ENCODE measurements at regions not wholly inside any gene's neighbourhood (a gene's known extent, or its start where the extent isn't known, plus 50 kb on each side); places are given as distances from the start of the nearest gene placed in this dataset.
"Not testable (repeated sequence)": the region's sequence is repeated elsewhere in the genome, so short reads cannot be mapped to it uniquely, and the experiment has no call there.

GRCh38 chr6:75031102-75031501 lies 174.8 kb downstream of the COL12A1 start:
- DNase-seq = not testable (repeated sequence)

DNA sequence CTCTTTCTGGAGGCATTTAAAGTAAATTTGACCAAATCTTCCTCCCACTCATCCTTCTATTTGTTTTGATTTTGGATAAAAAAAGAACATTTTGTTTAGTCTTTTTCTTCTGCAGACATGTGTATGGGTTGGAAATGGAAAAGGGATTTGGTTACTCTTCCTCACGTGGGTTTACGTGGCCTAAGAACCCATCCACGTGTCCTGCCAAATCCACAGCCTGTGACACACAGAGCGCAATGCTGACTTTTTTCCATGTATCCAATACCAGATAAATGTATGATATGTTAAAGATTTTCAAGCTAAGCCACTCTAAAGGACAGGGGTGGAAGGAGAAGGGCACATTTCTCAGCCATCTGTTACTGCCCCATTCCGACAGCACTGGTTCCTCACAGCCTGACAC lies 176.5 kb downstream of the COL12A1 start:
- DNase-seq = no peak

DNA sequence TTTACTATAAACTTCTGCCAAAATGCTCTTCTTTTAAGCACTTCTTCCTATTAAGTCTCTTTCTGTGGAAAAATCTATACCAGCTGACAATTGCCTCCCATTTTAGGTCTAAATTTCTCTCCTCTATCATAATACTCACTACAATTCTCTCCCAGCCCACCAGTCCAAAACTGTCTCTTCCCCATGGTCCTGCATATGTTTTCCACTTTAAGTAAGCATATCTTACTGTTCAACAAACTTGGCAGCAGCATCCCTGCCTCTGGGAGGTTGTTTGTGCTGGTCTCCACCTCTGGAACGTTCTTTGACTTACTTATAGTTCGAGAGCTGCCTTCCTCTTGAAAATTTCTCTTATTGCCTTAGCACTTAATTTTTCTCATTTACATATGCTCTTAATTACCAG lies 180.5 kb downstream of the COL12A1 start:
- no peak for DNase-seq

GRCh38 chr6:75024828-75025227 lies 181.0 kb downstream of the COL12A1 start:
- DNase-seq = no peak

DNA sequence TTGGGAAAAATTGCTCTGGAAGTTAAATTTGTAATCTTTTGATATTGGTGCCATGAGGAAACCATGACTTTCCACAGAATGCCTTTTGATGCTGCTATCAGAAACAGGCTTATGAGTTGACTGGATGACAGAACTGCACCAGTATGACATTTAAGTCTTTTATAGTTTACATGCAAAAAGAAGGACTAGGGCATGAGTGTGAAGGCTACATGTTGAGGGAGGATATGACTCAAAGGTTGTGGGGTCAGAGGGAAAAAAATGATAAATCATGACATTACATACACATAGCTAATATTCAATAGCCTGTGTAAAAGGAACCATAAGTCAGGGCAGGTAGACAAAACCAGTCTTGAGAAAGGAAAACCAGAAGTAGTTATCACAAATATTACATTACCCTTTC lies 182.2 kb downstream of the COL12A1 start:
- no peak for DNase-seq

GRCh38 chr6:75020971-75021370 lies 184.9 kb downstream of the COL12A1 start:
- no peak for DNase-seq

- DNase-seq = no peak
These were observed 185.5 kb downstream of the COL12A1 start for GRCh38 chr6:75020376-75020775.

- no peak for DNase-seq
These were observed 193.8 kb downstream of the COL12A1 start for GRCh38 chr6:75012018-75012417.

DNA sequence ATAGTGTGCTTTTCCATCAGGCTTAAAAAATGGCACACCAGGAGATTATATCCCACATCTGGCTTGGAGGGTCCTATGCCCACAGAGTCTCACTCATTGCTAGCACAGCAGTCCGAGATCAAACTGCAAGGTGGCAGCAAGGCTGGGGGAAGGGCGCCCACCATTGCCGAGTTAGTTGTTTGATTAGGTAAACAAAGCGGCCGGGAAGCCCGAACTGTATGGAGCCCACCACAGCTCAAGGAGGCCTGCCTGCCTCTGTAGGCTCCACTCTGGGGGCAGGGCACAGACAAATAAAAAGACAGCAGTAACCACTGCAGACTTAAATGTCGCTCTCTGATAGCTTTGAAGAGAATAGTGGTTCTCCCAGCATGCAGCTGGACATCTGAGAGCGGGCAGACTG lies 201.9 kb downstream of the COL12A1 start:
- not testable (repeated sequence) for DNase-seq

GRCh38 chr6:74997646-74998045 lies 208.2 kb downstream of the COL12A1 start:
- DNase-seq = no peak

DNA sequence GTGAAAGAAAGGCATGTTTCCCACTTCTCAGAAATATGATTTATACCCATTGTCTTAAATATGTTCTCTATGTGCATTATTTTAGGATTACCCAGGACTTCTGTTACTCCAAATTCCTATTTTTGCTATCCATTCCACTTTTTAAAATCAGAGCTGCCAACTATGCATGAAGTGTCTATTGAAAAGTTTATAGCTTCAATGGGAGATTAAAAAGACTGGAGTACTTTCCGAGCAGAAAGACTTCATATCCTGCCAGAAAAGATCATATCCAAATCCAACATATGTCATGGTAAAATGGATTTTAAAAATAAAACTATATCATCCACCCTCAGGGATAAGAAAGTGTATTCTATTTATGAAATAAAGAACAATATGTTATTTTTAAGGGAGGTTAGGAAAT lies 212.7 kb downstream of the COL12A1 start:
- DNase-seq = no peak

GRCh38 chr6:74991573-74992332 lies 214.1 kb downstream of the COL12A1 start:
- DNase-seq = no peak

GRCh38 chr6:74979065-74979766 lies 226.6 kb downstream of the COL12A1 start:
- DNase-seq = no peak

GRCh38 chr6:74976701-74977100 lies 229.2 kb downstream of the COL12A1 start:
- DNase-seq = no peak

GRCh38 chr6:74976026-74976425 lies 229.8 kb downstream of the COL12A1 start:
- DNase-seq = no peak

GRCh38 chr6:74973591-74973990 lies 232.3 kb downstream of the COL12A1 start:
- no peak for DNase-seq

DNA sequence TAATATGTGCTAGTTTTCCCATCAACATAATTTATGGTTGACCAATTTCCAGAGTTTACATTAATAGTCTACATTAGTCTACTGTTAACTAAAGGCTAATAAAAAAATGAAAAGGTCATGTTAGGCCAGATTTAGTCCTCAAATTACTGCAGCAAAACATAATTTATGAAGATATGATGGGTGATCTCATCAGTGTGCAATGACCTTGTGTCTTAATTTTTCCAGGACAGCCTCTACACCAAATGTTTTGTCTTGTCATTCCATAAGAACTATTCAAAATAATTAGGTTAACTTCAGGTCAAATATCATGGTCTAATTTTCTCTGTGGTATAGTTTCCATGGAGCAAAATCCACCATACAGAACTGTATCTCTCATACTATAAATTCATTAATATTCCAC lies 234.2 kb downstream of the COL12A1 start:
- DNase-seq = no peak

DNA sequence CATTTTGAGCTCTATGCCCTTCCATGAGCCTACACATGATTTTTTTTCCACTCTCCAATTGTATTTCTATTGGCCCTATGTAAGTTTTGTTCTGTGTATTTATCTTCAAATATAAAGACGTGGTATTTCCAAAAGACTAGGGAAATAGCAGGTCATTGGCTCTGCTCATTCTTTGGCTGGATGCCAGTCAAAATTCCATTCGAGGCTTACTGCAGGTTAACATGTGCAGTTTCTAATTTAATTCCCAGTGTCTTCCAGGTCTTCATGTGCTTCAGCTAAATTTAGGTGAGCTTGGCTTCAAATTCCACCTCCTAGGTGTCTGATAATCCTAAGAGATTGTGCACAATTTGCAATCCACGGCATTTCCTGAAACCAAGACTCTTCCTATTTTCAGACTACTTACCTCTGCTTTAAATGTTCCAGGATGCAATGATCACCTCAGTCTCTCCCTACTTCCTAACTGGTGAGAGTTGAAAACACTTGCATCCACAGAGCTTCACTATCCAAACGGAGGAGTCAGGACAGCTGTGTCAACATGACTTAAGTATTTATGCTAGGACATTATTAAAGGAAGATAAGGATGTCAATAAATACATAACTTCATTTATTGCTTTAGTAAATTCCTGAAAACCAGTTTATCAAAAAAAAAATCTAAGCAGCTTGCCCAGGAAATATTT lies 236.1 kb downstream of the COL12A1 start:
- DNase-seq = no peak

GRCh38 chr6:74967821-74968220 lies 238.0 kb downstream of the COL12A1 start:
- no peak for DNase-seq

- DNase-seq = no peak
These were observed 239.1 kb downstream of the COL12A1 start for GRCh38 chr6:74966712-74967111.

DNA sequence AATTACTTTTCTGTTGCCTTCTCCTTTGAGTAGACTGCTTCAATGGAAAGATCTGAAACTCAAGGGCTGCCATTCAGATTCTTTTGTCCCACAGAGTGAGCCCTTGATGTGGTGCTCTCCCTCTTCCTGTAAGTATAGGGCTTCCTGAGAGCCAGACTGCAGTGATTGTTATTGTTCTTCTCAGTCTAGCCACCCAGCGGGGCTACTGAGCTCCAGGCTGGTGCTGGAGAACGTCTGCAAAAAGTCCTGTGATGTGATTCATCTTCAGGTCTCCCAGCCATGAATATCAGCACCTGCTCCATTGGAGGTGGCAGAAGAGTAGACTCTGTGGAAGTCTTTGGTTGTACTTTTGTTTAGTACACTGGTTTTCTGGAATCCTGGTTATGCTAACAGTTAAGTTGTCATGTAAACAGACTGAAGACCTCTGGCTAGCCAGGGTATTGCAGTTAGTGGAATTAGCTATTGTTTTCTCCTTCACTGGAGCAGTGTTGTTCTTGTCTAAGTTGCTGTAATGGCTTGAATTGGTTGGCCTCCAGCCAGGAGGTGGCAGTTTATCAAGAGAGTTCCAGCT lies 240.9 kb downstream of the COL12A1 start:
- no peak for DNase-seq

- no peak for DNase-seq
These were observed 249.1 kb downstream of the COL12A1 start for GRCh38 chr6:74956559-74957428.

DNA sequence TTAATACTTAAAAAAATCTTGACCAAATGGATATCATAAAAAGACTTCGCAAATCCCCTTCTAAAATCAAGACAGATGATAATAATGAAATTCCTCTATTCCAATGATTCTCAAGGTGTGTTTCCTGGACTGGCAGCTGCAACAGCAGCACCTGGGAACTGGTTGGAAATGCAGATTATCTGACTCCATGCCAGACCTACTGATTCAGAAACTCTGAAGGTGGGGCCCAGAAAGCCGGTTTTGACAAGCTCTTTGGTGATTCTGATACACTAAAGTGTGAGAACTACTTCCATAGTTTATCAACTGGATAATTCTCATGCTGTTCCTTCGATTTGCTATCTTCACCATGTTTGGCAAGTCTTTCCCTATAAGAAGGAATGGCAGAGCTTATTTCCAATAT lies 252.1 kb downstream of the COL12A1 start:
- no peak for DNase-seq

Data from NCI-H774 (cell line).